ENCODE measurements at regions not wholly inside any gene's neighbourhood (a gene's known extent, or its start where the extent isn't known, plus 50 kb on each side); places are given as distances from the start of the nearest gene placed in this dataset.

DNA sequence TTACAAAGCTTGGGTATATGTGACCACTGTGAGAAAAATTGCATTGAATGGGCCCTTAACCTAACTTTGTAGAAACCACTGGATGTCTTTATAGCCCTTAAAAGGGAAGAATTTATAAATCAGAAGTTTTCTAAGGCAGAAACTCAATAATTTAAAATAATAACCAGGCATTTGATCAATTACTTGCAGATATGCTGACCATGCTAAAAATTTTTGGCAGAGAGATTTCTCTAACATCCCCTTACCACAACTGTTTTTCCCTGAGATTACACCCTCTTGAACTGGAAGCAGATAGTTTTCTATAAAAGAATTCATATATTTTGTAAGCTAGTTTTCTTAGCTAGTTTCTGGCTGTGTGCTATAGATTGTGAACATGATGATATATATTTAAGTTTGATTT, 428.3 kb downstream of the KIF4B start:
- POLR2A ChIA-PET, result no interaction called here
- TF ChIP-seq TCF7L2 (IDR thresholded peaks at IDR 0.05; ENCODE audit: low read depth, low read length) (no peak), SIN3A (IDR thresholded peaks at IDR 0.05; ENCODE audit: borderline replicate concordance, insufficient read depth, low read depth, low read length) (no peak), POLR2AphosphoS5 (IDR thresholded peaks at IDR 0.05; ENCODE audit: low read depth, low read length) (no peak)
- TF ChIP-seq, protein P1, sequence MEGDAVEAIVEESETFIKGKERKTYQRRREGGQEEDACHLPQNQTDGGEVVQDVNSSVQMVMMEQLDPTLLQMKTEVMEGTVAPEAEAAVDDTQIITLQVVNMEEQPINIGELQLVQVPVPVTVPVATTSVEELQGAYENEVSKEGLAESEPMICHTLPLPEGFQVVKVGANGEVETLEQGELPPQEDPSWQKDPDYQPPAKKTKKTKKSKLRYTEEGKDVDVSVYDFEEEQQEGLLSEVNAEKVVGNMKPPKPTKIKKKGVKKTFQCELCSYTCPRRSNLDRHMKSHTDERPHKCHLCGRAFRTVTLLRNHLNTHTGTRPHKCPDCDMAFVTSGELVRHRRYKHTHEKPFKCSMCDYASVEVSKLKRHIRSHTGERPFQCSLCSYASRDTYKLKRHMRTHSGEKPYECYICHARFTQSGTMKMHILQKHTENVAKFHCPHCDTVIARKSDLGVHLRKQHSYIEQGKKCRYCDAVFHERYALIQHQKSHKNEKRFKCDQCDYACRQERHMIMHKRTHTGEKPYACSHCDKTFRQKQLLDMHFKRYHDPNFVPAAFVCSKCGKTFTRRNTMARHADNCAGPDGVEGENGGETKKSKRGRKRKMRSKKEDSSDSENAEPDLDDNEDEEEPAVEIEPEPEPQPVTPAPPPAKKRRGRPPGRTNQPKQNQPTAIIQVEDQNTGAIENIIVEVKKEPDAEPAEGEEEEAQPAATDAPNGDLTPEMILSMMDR (IDR thresholded peaks at IDR 0.05), result no peak
- TF ChIP-seq, protein P2, sequence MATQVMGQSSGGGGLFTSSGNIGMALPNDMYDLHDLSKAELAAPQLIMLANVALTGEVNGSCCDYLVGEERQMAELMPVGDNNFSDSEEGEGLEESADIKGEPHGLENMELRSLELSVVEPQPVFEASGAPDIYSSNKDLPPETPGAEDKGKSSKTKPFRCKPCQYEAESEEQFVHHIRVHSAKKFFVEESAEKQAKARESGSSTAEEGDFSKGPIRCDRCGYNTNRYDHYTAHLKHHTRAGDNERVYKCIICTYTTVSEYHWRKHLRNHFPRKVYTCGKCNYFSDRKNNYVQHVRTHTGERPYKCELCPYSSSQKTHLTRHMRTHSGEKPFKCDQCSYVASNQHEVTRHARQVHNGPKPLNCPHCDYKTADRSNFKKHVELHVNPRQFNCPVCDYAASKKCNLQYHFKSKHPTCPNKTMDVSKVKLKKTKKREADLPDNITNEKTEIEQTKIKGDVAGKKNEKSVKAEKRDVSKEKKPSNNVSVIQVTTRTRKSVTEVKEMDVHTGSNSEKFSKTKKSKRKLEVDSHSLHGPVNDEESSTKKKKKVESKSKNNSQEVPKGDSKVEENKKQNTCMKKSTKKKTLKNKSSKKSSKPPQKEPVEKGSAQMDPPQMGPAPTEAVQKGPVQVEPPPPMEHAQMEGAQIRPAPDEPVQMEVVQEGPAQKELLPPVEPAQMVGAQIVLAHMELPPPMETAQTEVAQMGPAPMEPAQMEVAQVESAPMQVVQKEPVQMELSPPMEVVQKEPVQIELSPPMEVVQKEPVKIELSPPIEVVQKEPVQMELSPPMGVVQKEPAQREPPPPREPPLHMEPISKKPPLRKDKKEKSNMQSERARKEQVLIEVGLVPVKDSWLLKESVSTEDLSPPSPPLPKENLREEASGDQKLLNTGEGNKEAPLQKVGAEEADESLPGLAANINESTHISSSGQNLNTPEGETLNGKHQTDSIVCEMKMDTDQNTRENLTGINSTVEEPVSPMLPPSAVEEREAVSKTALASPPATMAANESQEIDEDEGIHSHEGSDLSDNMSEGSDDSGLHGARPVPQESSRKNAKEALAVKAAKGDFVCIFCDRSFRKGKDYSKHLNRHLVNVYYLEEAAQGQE (IDR thresholded peaks at IDR 0.05; ENCODE audit: insufficient read depth in 1 of 2, low read depth in 2 of 2, low read length in 1 of 2), result no peak
- BruUV-seq (replicated peaks), result no TSS peak
- Histone ChIP-seq H3K27ac (ENCODE audit: low read length) (no peak overlapping the region), H3K4me1 (ENCODE audit: control insufficient read depth, insufficient read depth, low read length) (no peaks in the 10 kb centered on the region), H3K27me3 (ENCODE audit: control insufficient read depth, insufficient read depth, low read length) (no peaks in the 10 kb centered on the region), H3K36me3 (ENCODE audit: control insufficient read depth, insufficient read depth, low read length) (no peaks in the 10 kb centered on the region), H3K4me3 (ENCODE audit: low read depth in 2 of 2, low read length in 2 of 2) (no peak overlapping the region), H3K9me3 (ENCODE audit: control insufficient read depth, insufficient read depth, low read depth, low read length) (no peaks in the 10 kb centered on the region)
- in situ Hi-C loops (cut with HindIII; ENCODE audit: low pct_unique_long_range_greater_than_20kb, low sequenced_read_pairs) (no loop called here), intact Hi-C loops (cut with micrococcal nuclease; ENCODE audit: unreplicated experiment) (no loop called here)
- CTCF ChIA-PET, result no interaction called here
- DNase-seq (ENCODE audit: low read depth, low spot score) (no peak), ATAC-seq (no peak)

DNA sequence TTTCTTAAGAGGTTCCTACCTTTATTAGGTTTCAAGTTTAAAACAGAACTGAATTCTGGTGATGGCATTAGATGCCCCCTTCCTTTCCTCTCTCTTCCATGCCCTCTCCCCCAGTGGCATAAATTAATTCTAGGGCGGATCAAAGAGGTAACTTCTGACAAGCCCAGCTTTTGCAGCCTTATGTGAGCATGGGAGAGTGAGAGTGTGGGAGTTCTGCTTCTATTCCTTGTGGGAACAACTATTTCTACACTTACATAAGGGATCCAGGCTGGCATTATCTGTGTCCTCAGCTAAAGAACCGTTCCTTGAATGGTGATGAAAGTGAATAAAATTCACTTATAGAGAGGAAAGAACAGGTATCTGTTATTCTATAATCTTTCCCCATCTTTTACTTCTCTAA, 437.6 kb downstream of the KIF4B start:
- in situ Hi-C loops (cut with HindIII; ENCODE audit: low pct_unique_long_range_greater_than_20kb, low sequenced_read_pairs), result no loop called here
- Histone ChIP-seq H3K36me3 (ENCODE audit: control insufficient read depth, insufficient read depth, low read length) (no peaks in the 10 kb centered on the region), H3K27ac (ENCODE audit: low read length) (no peak overlapping the region), H3K4me3 (ENCODE audit: low read depth in 2 of 2, low read length in 2 of 2) (no peak overlapping the region), H3K9me3 (ENCODE audit: control insufficient read depth, insufficient read depth, low read depth, low read length) (no peaks in the 10 kb centered on the region), H3K27me3 (ENCODE audit: control insufficient read depth, insufficient read depth, low read length) (no peaks in the 10 kb centered on the region), H3K4me1 (ENCODE audit: control insufficient read depth, insufficient read depth, low read length) (no peaks in the 10 kb centered on the region)
- ATAC-seq (no peak), DNase-seq (ENCODE audit: low read depth, low spot score) (no peak)
- TF ChIP-seq SIN3A (IDR thresholded peaks at IDR 0.05; ENCODE audit: borderline replicate concordance, insufficient read depth, low read depth, low read length), result no peak
- no peak for TF ChIP-seq TCF7L2 (IDR thresholded peaks at IDR 0.05; ENCODE audit: low read depth, low read length)
- TF ChIP-seq, protein P2 (IDR thresholded peaks at IDR 0.05; ENCODE audit: insufficient read depth in 1 of 2, low read depth in 2 of 2, low read length in 1 of 2), result no peak
- no peak for TF ChIP-seq POLR2AphosphoS5 (IDR thresholded peaks at IDR 0.05; ENCODE audit: low read depth, low read length)
- TF ChIP-seq, protein P1 (IDR thresholded peaks at IDR 0.05), result no peak
- no TSS peak for BruUV-seq (replicated peaks)
- intact Hi-C loops (cut with micrococcal nuclease; ENCODE audit: unreplicated experiment), result no loop called here
- ChIA-PET POLR2A (no interaction called here), CTCF (no interaction called here)
